ENCODE measurements at regions not wholly inside any gene's neighbourhood (a gene's known extent, or its start where the extent isn't known, plus 50 kb on each side); places are given as distances from the start of the nearest gene placed in this dataset.

DNA sequence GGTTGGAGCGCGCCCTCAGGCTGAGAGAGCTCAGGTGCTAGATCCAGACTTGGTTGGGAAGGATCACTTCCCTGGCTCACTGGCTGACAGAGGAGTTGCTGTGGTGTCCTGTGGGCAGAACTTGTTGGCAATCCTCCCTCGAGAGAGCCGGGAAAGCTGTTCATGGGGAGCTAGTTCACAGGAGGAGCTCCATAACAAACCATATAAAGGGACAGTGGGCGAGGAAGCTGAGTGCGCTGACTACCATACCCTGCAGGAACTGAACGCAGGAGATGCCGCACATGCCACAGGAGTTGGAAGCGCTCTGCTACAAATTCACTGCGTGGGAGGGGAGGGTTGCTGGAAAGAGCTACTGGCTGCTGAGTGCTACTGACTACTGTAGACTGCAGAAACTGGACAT is 243.2 kb downstream of the OGFRL1 start:
- no peak overlapping the region for H3K27ac ChIP-seq (ENCODE audit: low read length)
- no peaks in the 10 kb centered on the region for H3K9me3 ChIP-seq (ENCODE audit: control insufficient read depth, low read depth, low read length)
- H3K4me3 ChIP-seq (ENCODE audit: low read length): no peak overlapping the region
- no peak overlapping the region for H3K9ac ChIP-seq (ENCODE audit: low read length)
- H3K36me3 ChIP-seq (ENCODE audit: control insufficient read depth, low read depth, low read length): no peaks in the 10 kb centered on the region
- H3K27me3 ChIP-seq (ENCODE audit: control insufficient read depth, insufficient read depth, low read length): no peaks in the 10 kb centered on the region
- H3K4me1 ChIP-seq (ENCODE audit: control insufficient read depth, low read depth, low read length): peaks cover 6% of the 10 kb centered on the region

DNA sequence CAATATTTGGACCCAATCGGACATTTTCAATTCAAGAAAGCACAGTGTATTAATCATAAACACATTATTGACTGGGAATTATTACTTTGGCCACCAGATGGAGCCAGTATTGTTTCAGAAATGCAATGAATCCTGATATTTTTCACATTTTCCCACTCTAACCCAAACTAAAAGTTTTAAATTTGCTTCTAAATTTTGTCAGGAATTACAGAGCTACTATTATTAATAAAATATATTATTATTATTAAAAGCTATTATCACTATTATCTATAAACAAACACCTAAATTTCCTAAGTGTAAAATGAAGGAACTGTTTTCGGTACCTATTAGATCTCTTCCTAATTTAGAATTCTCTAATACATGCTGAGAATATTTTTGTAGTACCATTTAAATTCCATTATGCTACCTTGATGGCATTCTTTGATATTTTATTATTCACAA is 245.3 kb downstream of the OGFRL1 start:
- Histone ChIP-seq H3K9ac (ENCODE audit: low read length) (no peak overlapping the region), H3K27me3 (ENCODE audit: control insufficient read depth, insufficient read depth, low read length) (no peaks in the 10 kb centered on the region), H3K27ac (ENCODE audit: low read length) (no peak overlapping the region), H3K4me1 (ENCODE audit: control insufficient read depth, low read depth, low read length) (peaks cover 6% of the 10 kb centered on the region), H3K4me3 (ENCODE audit: low read length) (no peak overlapping the region), H3K36me3 (ENCODE audit: control insufficient read depth, low read depth, low read length) (no peaks in the 10 kb centered on the region), H3K9me3 (ENCODE audit: control insufficient read depth, low read depth, low read length) (no peaks in the 10 kb centered on the region)

DNA sequence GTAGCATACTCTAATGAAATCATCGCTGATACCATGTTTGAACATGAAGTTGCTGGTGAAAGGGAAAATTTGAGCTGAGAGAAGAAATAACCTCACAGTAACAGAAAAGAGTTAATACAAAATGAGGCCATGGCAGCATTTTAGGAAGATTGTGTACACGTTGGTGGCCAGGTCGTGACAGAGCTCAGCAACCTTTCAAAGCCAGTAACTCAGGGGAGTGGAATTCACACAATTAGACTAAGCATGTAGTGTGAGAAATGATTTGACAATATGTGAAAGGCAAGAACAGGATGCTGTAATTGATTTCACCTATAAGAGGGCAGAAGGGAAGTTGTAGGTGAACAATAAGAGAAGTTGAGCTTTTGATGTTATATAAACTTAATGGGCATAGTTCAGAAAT is 246.3 kb downstream of the OGFRL1 start:
- Histone ChIP-seq H3K9ac (ENCODE audit: low read length) (no peak overlapping the region), H3K9me3 (ENCODE audit: control insufficient read depth, low read depth, low read length) (no peaks in the 10 kb centered on the region), H3K4me3 (ENCODE audit: low read length) (no peak overlapping the region), H3K27ac (ENCODE audit: low read length) (no peak overlapping the region), H3K36me3 (ENCODE audit: control insufficient read depth, low read depth, low read length) (no peaks in the 10 kb centered on the region), H3K27me3 (ENCODE audit: control insufficient read depth, insufficient read depth, low read length) (no peaks in the 10 kb centered on the region), H3K4me1 (ENCODE audit: control insufficient read depth, low read depth, low read length) (peaks cover 6% of the 10 kb centered on the region)

DNA sequence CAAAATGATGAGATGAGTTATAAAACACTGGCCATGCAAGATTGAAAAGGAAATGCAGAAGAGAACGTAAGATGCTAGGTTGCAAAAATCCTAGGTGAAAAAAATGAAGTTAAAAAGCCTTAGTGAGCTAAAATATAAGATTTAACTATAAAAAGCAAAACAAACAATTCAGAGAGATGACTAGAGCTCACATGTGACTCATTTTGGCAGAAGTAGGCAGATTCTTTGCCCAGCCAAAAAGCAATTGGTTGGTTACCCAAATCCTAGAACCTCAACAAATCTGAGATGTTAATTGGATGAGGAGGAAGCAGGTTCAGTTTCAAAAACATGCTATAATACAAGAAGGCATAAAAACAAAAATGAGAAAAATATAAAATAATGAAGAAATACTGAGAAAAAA is 249.1 kb downstream of the OGFRL1 start:
- no peak overlapping the region for H3K4me3 ChIP-seq (ENCODE audit: low read length)
- H3K4me1 ChIP-seq (ENCODE audit: control insufficient read depth, low read depth, low read length): no peaks in the 10 kb centered on the region
- H3K27me3 ChIP-seq (ENCODE audit: control insufficient read depth, insufficient read depth, low read length): no peaks in the 10 kb centered on the region
- no peak overlapping the region for H3K27ac ChIP-seq (ENCODE audit: low read length)
- H3K9me3 ChIP-seq (ENCODE audit: control insufficient read depth, low read depth, low read length): no peaks in the 10 kb centered on the region
- H3K36me3 ChIP-seq (ENCODE audit: control insufficient read depth, low read depth, low read length): no peaks in the 10 kb centered on the region
- no peak overlapping the region for H3K9ac ChIP-seq (ENCODE audit: low read length)

DNA sequence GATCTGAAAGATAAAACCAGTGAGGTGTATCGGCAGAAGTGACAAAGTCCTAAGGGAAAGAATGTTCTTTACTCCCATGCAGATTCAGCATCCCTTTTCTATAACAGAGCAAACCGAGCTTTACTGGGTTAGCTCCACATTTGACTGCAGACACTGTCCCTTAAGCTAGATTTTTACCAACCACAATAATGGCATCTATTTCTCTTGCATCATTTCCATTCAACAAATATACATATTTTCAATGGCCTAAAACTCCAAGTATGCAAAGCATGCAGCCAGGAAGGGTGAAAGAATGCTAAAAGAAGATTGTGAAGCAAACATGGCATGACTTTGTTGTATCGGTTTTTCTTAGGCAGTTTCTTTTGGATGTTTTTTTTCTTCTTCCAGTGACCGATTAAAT is 255.4 kb downstream of the OGFRL1 start:
- H3K27ac ChIP-seq (ENCODE audit: low read length): no peak overlapping the region
- H3K4me3 ChIP-seq (ENCODE audit: low read length): no peak overlapping the region
- no peaks in the 10 kb centered on the region for H3K36me3 ChIP-seq (ENCODE audit: control insufficient read depth, low read depth, low read length)
- no peaks in the 10 kb centered on the region for H3K9me3 ChIP-seq (ENCODE audit: control insufficient read depth, low read depth, low read length)
- peaks cover 8% of the 10 kb centered on the region for H3K4me1 ChIP-seq (ENCODE audit: control insufficient read depth, low read depth, low read length)
- no peaks in the 10 kb centered on the region for H3K27me3 ChIP-seq (ENCODE audit: control insufficient read depth, insufficient read depth, low read length)
- no peak overlapping the region for H3K9ac ChIP-seq (ENCODE audit: low read length)

DNA sequence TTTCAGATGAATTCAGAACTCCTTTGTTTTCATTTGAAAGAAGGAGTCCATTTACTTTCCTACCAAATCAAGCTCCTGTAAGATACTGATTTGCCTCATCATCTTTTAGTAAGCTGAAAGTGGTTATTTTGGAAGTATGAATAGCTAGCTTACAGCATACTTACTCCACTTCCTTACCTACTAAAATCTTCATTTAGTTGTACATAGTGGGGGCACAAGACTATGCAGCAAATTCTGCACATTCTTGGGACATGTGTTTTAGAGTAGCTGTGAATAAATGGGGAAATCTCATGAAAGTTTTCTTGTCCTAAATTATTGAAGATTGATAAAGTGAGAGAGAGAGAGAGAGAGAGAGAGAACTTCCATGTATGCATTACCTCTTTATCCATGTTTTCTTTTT is 256.3 kb downstream of the OGFRL1 start:
- Histone ChIP-seq H3K4me3 (ENCODE audit: low read length) (no peak overlapping the region), H3K4me1 (ENCODE audit: control insufficient read depth, low read depth, low read length) (peaks cover 8% of the 10 kb centered on the region), H3K9me3 (ENCODE audit: control insufficient read depth, low read depth, low read length) (no peaks in the 10 kb centered on the region), H3K36me3 (ENCODE audit: control insufficient read depth, low read depth, low read length) (no peaks in the 10 kb centered on the region), H3K9ac (ENCODE audit: low read length) (no peak overlapping the region), H3K27ac (ENCODE audit: low read length) (no peak overlapping the region), H3K27me3 (ENCODE audit: control insufficient read depth, insufficient read depth, low read length) (no peaks in the 10 kb centered on the region)

DNA sequence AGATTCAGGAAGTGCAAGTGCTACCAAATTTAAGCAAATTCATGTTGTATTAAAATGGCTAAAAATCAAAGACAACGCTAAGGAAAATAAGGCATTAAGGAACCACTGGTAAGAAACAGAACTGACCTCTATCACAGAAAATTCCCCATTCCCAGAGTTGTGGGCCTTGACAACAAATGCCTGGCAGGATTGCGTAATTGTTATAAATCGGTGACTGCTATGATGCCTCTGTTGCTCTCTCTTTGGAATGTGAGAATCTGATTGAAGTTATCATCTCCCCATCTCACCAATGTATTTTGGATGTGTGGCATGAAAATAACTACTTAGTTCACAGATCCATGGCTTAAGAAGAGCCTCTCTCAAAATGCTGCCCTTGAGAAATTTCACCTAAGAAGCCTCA is 257.3 kb downstream of the OGFRL1 start:
- Histone ChIP-seq H3K9me3 (ENCODE audit: control insufficient read depth, low read depth, low read length) (no peaks in the 10 kb centered on the region), H3K4me1 (ENCODE audit: control insufficient read depth, low read depth, low read length) (peaks cover 8% of the 10 kb centered on the region), H3K27me3 (ENCODE audit: control insufficient read depth, insufficient read depth, low read length) (no peaks in the 10 kb centered on the region), H3K4me3 (ENCODE audit: low read length) (no peak overlapping the region), H3K9ac (ENCODE audit: low read length) (no peak overlapping the region), H3K27ac (ENCODE audit: low read length) (no peak overlapping the region), H3K36me3 (ENCODE audit: control insufficient read depth, low read depth, low read length) (no peaks in the 10 kb centered on the region)

DNA sequence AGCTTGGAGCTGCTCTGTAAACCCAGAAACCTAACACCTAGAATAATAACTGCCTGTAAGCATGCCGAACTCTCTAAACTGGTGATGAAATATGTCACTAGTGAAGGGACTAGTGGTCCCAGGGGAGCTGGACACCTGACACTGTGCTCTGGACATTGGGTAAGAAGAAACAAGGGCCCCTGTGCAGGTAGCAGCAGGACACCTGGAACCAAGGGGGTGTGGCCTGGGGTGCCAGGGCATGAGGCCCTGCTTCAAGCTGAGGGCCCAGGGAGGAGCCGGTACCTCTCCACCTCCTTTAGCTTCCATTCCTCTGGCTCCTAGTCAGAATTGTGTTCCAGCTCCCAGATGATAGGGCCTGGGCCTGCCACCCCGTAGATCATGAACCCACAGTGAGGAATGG is 263.2 kb downstream of the OGFRL1 start:
- Histone ChIP-seq H3K9me3 (ENCODE audit: control insufficient read depth, low read depth, low read length) (peaks cover 13% of the 10 kb centered on the region), H3K4me3 (ENCODE audit: low read length) (no peak overlapping the region), H3K27me3 (ENCODE audit: control insufficient read depth, insufficient read depth, low read length) (no peaks in the 10 kb centered on the region), H3K36me3 (ENCODE audit: control insufficient read depth, low read depth, low read length) (no peaks in the 10 kb centered on the region), H3K9ac (ENCODE audit: low read length) (no peak overlapping the region), H3K4me1 (ENCODE audit: control insufficient read depth, low read depth, low read length) (no peaks in the 10 kb centered on the region), H3K27ac (ENCODE audit: low read length) (no peak overlapping the region)

DNA sequence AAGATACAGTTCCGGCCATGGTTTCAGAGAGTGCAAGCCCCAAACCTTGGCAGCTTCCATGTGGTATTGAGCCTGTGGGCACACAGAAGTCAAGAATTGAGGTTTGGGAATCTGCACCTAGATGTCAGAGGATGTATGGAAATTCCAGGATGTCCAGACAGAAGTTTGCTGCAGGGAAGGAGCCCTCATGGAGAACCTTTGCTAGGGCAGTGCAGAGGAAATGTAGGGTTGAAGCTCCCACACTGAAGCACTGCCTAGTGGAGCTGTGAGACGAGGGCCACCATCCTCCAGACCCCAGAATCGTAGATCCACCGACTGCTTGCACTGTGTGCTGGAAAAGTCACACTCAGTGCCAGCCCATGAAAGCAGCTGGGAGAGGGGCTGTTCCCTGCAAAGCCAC is 267.5 kb downstream of the OGFRL1 start:
- Histone ChIP-seq H3K36me3 (ENCODE audit: control insufficient read depth, low read depth, low read length) (no peaks in the 10 kb centered on the region), H3K9me3 (ENCODE audit: control insufficient read depth, low read depth, low read length) (peaks cover 23% of the 10 kb centered on the region)

DNA sequence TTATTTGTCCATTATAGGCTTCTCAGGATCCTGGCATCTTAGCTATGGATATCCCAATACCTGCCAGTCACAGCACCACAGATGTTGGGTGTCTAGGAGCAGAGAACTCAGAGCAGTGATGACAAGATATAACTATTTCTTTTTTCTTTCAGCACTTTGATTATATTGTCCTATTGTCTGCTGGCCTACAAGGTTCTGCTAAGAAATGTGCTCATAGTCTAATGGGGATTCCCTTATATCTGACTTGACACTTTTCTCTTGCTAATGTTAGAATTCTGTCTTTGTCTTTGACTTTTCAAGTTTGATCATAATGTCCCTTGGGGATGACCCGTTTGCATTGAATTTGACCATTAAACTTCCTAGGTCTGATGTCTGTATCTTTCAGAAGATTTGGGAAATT is 270.4 kb downstream of the OGFRL1 start:
- H3K27me3 ChIP-seq (ENCODE audit: control insufficient read depth, insufficient read depth, low read length): no peaks in the 10 kb centered on the region
- no peak overlapping the region for H3K27ac ChIP-seq (ENCODE audit: low read length)
- H3K9me3 ChIP-seq (ENCODE audit: control insufficient read depth, low read depth, low read length): peaks cover 23% of the 10 kb centered on the region
- H3K4me3 ChIP-seq (ENCODE audit: low read length): no peak overlapping the region
- no peak overlapping the region for H3K9ac ChIP-seq (ENCODE audit: low read length)
- no peaks in the 10 kb centered on the region for H3K36me3 ChIP-seq (ENCODE audit: control insufficient read depth, low read depth, low read length)
- H3K4me1 ChIP-seq (ENCODE audit: control insufficient read depth, low read depth, low read length): no peaks in the 10 kb centered on the region

More for the DNA sequence above, 267.5 kb downstream of the OGFRL1 start:
- Histone ChIP-seq H3K4me1 (ENCODE audit: control insufficient read depth, low read depth, low read length) (no peaks in the 10 kb centered on the region), H3K9ac (ENCODE audit: low read length) (no peak overlapping the region), H3K27ac (ENCODE audit: low read length) (no peak overlapping the region), H3K27me3 (ENCODE audit: control insufficient read depth, insufficient read depth, low read length) (no peaks in the 10 kb centered on the region), H3K4me3 (ENCODE audit: low read length) (no peak overlapping the region)

DNA sequence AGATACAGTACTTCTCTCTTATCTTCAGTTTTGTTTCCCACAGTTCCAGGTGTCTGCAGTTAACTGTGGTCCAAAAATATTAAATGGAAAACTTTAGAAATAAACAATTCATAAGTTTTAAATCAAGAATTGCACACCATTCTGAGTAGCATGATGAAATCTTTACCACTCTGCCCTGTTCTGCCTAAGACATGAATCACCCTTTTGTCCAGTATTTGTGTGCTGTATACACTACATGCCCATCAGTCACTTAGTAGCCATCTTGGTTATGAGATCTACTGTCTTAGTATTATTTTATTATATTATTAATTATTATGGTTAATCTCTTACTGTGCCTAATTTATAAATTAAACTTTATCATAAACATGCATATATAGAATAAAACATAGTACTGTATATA is 279.0 kb downstream of the OGFRL1 start:
- Histone ChIP-seq H3K4me1 (ENCODE audit: control insufficient read depth, low read depth, low read length) (no peaks in the 10 kb centered on the region), H3K9me3 (ENCODE audit: control insufficient read depth, low read depth, low read length) (no peaks in the 10 kb centered on the region), H3K36me3 (ENCODE audit: control insufficient read depth, low read depth, low read length) (no peaks in the 10 kb centered on the region)

DNA sequence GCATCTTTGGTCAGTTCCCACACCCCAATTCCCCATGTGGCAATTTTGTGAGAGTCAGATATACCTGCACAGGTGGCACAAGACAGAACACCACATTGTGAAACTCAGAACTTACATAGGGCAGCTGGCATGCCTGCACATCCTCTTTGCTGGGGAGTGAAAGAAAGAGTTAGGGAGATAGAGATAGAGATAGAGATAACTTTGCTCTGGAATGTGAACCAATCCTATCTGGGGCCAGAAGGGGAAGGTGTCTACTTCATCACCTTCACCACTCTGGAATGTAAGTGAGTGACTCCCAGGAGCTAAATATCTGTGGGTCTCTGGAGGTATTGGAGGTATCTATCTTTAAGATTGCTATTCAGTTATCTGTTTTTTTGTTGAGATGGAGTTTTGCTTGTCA is 289.2 kb downstream of the OGFRL1 start:
- no peak overlapping the region for H3K4me3 ChIP-seq (ENCODE audit: low read length)
- H3K9me3 ChIP-seq (ENCODE audit: control insufficient read depth, low read depth, low read length): no peaks in the 10 kb centered on the region
- no peaks in the 10 kb centered on the region for H3K4me1 ChIP-seq (ENCODE audit: control insufficient read depth, low read depth, low read length)
- H3K27ac ChIP-seq (ENCODE audit: low read length): no peak overlapping the region
- no peaks in the 10 kb centered on the region for H3K36me3 ChIP-seq (ENCODE audit: control insufficient read depth, low read depth, low read length)
- H3K9ac ChIP-seq (ENCODE audit: low read length): no peak overlapping the region
- H3K27me3 ChIP-seq (ENCODE audit: control insufficient read depth, insufficient read depth, low read length): no peaks in the 10 kb centered on the region

More for the DNA sequence above, 279.0 kb downstream of the OGFRL1 start:
- Histone ChIP-seq H3K4me3 (ENCODE audit: low read length) (no peak overlapping the region), H3K27ac (ENCODE audit: low read length) (no peak overlapping the region), H3K27me3 (ENCODE audit: control insufficient read depth, insufficient read depth, low read length) (no peaks in the 10 kb centered on the region), H3K9ac (ENCODE audit: low read length) (no peak overlapping the region)

Data from iPS-18a (cell line).